ENCODE measurements at regions not wholly inside any gene's neighbourhood (a gene's known extent, or its start where the extent isn't known, plus 50 kb on each side); places are given as distances from the start of the nearest gene placed in this dataset.

DNA sequence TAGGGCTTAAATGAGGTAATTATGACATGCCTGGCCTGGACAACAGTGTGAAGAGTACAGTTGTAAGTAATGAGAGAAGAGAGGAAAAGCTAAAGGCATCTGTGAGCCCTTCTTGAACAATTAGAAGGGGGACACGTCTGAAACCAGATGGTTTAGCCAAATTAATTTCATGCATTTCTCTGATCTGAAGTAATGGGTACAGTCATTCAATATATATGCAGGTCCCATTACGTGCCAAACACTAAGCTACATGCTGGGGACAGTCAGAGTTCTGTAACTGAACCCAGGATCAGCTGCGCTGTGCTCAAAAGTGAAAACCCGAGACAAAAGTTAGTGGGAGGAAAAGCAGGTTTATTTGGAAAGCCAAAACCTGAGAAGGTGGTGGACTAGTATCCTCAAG lies 207.2 kb upstream of the TMTC1 start:
- no peak for DNase-seq (ENCODE audit: extremely low read depth in 1 of 2, low read depth in 1 of 2)

DNA sequence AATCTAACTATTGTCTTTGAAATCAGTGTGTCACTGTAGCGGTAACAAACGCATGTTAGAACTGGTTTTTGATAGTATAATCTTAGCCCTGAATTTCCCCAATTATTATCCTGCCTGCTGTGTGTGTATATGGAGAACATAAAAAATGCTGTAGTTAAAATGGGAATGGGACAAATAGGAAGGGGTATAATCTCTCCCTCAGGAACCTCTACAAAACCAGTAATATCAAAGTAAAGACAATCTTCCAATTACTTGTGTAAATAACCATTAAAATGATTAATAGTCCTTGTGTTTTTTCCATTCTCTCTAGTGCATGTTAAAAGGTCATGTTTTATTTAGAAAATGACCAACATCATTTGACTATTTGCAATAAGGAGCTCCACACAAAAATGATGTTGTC lies 200.1 kb upstream of the TMTC1 start:
- no peak for DNase-seq (ENCODE audit: extremely low read depth in 1 of 2, low read depth in 1 of 2)

DNA sequence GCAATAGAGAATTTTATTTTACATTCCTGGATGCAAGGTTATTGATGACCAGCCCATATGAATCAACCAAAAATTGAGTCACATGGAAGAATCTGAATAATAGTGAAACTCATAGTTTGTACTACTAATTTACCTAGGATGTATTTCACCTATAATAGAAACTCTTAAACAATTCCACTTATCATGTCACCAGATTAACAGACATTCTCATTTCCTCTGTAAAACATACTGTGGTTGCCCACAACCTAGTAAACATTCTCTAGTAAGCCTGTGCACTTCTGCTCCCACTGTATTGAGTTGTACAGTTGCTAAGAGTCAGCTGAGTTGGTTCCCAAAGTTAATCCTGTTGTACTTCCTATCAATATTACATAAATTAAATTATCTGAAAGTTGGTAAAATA lies 196.6 kb upstream of the TMTC1 start:
- no peak for DNase-seq (ENCODE audit: extremely low read depth in 1 of 2, low read depth in 1 of 2)

DNA sequence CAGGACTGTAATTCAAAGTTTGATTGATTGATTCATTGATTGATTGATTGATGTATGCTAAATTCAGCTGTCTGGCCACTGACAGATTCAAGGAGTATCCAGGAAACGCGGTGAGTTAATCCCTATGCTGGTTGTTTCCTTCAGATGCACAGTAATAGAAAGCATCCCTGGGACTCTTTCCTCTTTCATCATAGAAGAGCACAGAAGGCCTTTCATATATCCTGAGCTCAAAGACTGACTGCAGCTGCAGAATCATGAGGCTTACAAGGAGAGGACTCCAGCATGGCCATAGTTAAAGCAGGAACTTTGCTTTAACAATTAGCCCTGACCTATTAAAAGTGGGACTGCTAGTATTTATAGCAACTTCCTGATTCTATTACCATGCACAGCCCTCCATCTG lies 187.7 kb upstream of the TMTC1 start:
- DNase-seq (ENCODE audit: extremely low read depth in 1 of 2, low read depth in 1 of 2), result no peak

DNA sequence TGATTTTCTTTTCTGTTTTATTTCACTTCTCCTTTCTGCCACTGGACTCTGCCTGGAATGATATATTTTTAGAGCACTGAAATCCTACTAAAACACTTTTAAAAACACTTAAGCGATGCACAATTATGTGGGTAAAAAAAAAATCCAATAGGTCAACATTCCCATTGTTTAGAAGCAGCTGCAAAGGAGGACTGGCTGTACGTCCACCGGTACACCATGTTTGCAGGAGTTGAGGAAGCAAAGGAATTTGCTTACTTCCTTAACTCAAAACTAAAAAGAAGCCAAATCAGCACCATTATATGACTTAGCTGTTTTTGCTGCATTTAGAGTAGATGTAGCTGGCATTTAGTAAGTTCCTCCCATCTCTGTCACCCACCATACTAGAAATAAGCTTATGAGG lies 186.8 kb upstream of the TMTC1 start:
- DNase-seq (ENCODE audit: extremely low read depth in 1 of 2, low read depth in 1 of 2), result no peak

DNA sequence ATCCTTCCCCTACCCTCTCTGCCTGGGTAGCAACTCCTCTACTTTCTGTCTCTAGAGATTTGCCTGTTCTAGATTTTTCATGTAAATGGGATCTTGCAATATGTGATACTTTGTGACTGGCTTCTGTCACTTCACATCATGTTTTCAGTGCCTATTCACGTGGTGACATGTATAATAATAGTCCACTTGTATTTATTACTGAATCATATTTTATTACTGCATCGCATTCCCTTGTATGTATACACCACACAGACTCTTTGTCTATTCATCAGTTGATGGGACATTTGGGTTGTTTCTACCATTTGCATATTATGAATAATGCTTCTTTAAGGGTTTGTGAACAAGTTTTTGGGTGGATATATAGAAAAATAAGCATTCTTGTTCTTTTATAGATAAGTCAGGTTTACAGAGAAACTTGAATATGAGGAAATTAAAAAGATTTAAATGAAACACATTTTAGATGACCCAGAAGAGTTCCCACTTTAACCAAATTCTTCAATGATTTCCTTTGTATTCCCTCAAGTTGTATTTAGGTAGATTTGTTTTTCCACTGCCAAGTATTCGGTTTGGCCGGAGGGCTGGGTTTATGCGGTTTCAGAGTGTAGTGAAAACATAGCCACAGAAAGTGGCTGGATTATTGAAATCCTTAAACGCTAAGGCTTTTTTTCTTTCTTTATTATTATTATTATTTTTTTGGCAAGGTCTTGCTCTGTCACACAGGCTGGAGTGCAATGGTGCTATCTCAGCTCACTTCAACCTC lies 178.7 kb upstream of the TMTC1 start:
- no peak for DNase-seq (ENCODE audit: extremely low read depth in 1 of 2, low read depth in 1 of 2)

DNA sequence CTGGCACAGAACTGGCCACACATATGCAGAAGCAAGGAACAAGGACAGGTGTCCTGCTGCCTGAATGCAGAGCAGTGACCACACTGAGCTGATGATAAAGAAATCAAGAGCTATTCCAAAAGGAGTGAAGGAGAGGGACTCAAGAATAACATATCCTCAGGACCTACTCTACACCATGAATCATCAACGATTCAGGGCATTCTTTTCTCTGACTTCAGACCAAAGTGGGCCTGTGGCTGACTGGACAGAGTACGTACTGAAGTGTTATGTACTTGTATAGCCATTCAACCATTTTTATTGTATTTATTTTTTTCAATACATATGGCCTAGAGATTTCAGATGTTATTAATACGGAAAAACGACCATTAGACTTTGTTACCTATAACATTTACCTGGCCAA lies 177.5 kb upstream of the TMTC1 start:
- no peak for DNase-seq (ENCODE audit: extremely low read depth in 1 of 2, low read depth in 1 of 2)

DNA sequence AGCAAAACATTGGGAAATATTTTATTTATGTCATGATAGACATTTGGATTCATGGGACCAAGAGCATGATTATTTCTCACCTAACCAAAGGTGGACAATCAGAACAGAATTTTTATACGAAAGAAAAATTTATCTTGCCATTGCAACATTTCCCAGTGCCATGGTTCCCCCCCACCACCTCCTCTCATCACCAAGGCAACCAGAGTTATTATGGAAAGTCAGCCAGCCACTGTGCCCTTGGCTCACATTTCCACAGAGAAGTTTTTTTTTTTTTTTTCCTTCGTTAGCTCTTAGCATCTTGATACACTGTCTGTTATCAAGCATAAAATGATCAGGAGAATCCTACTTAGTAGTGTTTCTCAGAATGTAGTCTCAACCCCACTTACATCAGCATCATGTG lies 176.4 kb upstream of the TMTC1 start:
- DNase-seq (ENCODE audit: extremely low read depth in 1 of 2, low read depth in 1 of 2), result no peak

DNA sequence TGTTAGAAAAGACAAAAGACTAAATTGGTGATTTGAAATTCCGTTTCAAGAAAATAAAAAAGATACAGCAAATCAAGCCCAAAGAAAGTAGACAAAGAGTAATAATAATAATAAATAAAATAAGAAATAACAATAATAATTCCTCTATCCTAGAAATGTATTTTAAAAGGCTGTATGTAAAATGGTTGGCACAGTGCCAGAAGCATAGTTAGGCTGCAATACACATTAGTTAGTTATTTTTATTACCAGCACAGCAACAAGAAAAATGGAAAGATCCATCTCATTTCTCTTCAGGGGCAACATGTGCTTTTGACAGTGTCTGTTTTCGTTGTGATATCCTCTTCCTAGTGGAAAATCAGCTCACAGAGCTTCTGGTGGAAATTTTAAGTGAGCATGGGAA lies 174.1 kb upstream of the TMTC1 start:
- no peak for DNase-seq (ENCODE audit: extremely low read depth in 1 of 2, low read depth in 1 of 2)

DNA sequence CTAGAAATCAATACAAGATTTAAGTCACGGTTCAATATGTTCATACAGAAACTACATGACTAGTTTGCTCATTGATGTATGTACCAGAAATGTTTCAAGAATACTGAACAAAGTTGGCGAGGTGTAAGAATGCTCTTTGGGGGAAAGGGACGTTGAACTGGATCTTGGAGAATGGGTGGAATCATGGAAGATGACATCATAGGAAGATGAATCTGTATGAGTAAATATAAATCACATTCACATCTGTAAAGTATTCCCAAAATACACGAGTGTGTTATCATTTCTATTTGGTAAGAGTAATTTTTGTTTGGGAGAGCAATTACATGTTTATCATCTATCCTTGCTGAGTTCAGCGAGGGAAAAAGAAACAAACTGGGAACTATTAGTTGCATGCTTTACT lies 162.2 kb upstream of the TMTC1 start:
- no peak for DNase-seq (ENCODE audit: extremely low read depth in 1 of 2, low read depth in 1 of 2)

DNA sequence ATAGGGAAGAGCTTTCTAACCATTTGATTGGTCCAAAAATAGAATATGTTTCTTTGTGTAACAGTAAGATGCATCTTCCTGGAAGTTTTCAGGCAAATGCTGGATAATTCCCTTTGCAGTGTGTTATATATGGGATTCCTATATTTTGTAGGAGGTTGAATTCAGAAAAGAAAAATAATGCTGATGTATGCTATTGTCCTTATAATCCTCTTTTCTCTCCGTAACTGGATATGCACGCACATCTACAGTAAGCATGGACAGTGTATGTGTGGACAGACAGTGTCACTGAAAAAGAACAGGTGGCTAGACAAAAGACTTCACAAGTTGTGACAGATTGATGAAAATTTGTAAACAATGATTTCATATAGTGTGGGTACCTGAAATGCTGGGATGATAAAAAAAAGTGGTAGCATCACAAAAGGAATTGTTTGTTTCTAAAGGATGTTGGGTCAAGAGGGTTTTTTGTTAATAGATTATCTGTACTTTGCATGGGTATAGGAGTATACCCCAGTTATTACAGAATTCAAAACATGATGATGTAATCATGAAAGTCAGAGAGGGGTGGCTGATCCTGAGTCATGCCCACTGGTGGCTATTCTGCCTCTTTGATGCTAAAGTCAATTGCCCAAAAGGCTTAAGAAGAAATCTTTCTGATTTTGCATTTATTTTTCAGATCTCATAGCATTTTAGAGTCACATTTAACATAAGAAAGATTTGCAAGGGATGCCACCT lies 160.7 kb upstream of the TMTC1 start:
- DNase-seq (ENCODE audit: extremely low read depth in 1 of 2, low read depth in 1 of 2), result no peak

DNA sequence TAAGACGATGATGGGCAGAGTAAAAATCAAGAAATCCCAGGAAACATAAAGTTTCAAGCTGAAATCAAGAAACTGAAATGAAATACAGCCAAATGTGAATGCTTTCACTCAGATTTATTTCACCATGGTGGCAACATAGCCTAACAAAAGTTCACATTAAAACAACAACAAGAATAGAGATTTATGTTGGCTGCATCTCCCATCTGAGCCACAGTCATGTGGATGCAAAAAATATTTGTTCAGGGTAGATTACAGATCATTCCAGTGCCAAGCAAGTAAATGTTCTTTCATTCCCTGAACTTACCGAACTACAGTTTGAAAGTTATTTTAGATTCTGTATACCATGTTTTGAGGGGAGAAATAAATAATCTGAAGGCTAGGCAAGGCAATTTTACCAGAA lies 159.9 kb upstream of the TMTC1 start:
- DNase-seq (ENCODE audit: extremely low read depth in 1 of 2, low read depth in 1 of 2), result no peak

DNA sequence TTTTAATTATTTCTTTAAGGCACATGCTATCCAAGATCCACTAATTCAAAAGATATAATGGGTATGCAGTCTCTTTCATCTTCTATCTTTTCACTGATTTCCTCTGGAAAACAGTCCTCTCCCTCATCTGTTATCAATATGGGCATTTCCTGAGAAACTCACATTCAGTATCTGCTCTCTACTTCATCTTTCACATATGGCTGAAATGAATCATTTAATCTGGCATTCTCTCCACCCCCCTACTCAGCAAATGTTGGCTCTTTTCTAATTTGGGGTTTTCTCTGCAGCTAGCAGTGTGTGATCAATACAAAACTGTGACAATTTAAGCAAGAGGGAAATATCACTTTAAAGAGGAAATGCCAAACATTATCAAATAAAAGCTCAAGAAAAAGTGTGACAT lies 157.1 kb upstream of the TMTC1 start:
- DNase-seq (ENCODE audit: extremely low read depth in 1 of 2, low read depth in 1 of 2), result no peak

DNA sequence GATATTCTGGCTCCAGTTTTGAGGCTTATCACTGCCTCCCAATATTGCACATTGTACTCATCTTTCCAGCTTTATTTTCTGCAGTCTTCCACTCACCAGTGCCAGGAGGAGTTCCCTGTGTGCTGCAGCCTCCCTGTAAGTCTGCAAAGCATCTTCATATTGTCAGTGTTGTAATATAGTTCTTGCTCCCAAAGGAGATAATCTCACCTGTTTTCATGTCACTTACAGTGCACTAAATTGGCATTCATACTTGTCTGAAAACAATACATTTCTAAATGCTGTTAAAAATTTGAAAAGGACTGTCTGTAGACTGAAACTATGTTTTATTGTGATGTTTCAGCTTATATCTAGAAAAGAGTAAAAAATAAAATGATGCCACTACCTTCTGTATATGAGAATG lies 146.8 kb upstream of the TMTC1 start:
- no peak for DNase-seq (ENCODE audit: extremely low read depth in 1 of 2, low read depth in 1 of 2)

DNA sequence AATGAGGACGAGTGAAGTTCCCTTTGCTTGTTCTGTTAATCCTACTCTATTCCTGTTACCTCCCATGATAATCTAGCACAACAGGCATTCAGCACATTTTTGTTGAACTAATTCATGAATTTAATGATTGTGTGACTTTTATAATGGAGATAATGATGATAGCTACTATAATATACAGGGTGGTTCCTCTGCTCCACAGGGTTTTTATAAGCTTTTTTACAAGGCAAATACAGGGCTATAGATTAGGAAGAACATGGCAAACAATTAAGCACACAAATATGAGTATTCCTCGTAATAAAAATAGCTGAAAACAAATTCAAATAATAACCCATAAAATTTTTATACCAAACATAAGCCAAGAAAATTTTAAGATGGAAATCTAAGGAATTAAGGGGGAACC lies 145.6 kb upstream of the TMTC1 start:
- DNase-seq (ENCODE audit: extremely low read depth in 1 of 2, low read depth in 1 of 2), result no peak

DNA sequence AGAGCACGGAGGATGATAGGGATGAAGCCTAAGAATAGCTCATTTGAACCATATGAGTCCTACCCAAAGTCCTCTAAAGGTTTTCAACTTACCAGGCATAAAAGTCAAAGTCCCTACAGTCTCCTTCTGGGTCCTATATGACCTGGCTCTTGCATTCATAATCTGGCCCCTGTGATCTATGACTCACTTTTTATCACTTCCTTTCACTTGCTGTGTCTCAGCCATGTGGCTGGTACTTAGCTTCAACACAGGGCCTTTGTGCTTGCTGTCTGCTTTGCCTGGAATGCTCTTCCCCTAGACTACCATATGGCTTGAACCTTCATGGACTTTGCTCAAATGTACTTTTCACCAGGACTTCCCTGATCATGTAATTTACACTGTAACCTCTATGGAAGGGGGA lies 137.6 kb upstream of the TMTC1 start:
- DNase-seq (ENCODE audit: extremely low read depth in 1 of 2, low read depth in 1 of 2), result no peak

DNA sequence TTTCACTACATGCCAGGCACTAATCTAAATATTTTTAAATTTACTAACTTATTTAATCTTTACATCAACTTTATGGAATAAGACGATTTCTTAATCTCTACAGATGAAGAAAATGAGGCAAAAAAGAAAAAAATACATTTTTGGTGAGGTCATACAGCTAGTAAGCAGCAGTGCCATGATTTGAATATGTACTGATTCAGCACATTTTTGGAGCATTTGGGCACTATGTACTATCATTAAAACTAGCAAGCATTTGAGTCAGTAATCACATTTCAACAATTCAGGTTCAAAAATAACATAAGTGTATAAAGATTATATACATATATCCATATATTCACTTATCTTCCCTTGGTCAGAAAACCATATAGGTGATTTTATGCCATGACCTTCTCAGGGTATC lies 124.4 kb upstream of the TMTC1 start:
- DNase-seq (ENCODE audit: extremely low read depth in 1 of 2, low read depth in 1 of 2), result no peak

DNA sequence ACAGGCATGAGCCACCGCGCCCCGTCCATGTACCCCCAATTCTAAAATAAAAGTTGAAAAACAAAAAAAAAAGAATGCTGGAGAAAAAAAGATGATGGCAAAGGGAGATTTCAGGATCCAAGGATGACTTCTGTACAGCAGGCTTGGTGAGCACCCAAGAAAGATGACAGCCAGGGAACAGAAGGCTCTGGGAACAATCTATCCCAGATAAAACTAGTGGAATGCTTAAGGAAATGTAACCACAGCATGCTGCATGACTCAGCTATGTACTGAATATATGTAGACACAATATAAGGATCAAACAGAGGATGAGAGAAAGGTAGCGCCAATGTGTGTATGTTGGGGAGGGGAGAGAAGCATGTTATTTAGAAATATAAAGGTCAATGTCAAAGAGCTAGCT lies 123.7 kb upstream of the TMTC1 start:
- DNase-seq (ENCODE audit: extremely low read depth in 1 of 2, low read depth in 1 of 2), result no peak

DNA sequence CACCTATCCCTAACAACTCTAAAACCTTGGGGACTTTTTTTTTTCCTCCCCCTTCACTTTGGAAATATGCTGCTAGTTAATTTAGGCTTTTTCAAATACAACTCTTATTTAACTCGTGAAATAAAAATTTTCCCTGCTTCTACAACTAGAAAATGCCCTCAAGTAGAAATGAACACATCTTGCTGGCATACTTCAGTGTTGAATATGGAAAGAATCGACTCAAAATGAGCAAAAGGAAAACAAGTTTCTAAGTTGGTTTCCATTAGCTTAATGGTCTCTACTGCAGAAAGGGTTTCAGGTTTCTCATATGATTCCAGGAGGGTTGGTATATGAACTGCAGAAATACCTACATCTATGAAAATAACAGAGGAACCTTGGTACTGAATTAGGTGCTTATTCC lies 118.3 kb upstream of the TMTC1 start:
- no peak for DNase-seq (ENCODE audit: extremely low read depth in 1 of 2, low read depth in 1 of 2)

DNA sequence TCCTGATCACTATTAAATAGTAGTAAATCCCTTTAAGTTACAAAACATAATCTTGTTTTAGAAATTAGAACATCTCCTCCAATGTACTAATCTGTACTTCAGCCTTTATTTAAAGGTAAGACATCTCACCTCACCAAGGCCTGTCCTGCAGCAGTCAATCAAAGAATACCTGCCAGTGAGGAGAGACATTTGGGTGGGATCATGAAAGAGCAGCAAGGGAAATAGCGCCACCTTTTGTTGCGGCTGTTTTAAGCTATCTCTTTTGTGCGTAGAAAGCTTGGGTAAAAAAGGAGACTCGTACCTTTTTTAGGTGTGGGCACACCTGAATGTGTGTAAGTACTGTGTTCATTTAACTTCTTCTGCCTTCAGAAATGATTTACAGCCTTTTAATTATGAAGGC lies 117.8 kb upstream of the TMTC1 start:
- DNase-seq (ENCODE audit: extremely low read depth in 1 of 2, low read depth in 1 of 2), result no peak

DNA sequence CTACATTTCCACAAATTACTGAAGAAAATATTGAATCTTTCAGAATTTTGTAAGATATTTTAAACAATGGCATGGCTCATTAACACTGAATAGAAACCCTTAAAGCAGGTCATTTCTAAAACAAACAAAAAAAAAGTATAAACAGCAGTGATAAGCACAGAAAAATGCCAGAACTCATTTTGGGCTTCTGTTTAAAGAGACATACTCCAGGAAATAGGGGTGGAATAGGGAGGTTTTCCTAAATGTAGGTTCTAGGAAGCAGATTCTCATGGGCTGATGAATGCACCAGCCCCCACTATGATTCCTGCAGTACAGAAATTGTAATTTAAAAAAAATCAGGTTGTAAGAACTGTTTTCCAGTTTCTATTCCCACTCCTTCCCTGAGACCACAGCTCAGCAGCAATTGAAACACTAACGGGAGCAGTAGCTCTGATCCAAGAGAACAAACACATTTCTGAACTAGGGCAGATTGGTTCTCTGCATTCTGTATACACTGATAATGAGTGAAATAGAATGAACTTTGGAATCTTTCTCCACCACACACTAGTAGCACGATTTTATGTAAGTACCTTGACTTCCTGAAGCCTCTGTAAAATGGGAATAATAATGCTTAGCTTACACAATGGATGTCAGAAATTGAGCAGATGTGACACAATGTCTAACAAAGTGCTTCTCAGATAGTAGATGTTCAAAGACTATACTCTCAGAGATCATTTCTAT lies 115.6 kb upstream of the TMTC1 start:
- no peak for DNase-seq (ENCODE audit: extremely low read depth in 1 of 2, low read depth in 1 of 2)

DNA sequence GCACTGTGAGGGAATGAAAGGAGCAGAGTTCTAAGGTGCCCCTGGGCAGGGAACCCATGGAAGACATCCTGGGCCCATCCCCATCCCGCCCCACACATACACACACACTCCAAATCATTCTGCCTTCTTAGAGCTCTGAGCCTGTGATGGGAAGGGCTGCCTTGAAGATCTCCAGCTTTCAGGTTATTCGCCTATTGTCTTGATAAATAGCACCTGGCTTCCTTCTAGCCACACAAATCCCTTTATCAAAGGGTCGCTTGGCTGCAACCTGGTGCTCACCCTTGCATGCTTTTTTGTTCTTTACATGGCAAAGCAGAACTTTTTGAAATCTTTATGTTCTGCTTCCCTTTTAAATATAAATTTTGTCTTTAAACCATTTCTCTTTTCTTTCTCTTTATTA lies 112.2 kb upstream of the TMTC1 start:
- DNase-seq (ENCODE audit: extremely low read depth in 1 of 2, low read depth in 1 of 2), result no peak

Data from stimulated activated CD8-positive, alpha-beta memory T cell treated with anti-CD3 and anti-CD28 coated beads, Interleukin-7, amount 100 ng/mL, for 48 hours (primary cell).